ENCODE measurements at regions not wholly inside any gene's neighbourhood (a gene's known extent, or its start where the extent isn't known, plus 50 kb on each side); places are given as distances from the start of the nearest gene placed in this dataset.

- TF ChIP-seq, protein P1, sequence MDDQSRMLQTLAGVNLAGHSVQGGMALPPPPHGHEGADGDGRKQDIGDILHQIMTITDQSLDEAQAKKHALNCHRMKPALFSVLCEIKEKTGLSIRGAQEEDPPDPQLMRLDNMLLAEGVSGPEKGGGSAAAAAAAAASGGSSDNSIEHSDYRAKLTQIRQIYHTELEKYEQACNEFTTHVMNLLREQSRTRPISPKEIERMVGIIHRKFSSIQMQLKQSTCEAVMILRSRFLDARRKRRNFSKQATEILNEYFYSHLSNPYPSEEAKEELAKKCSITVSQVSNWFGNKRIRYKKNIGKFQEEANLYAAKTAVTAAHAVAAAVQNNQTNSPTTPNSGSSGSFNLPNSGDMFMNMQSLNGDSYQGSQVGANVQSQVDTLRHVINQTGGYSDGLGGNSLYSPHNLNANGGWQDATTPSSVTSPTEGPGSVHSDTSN (IDR thresholded peaks at IDR 0.05) = no peak
These were observed 64.4 kb upstream of the NANOS1 start (continued) for GRCh38 chr10:118965096-118965495.

- no peaks in the 10 kb centered on the region for H3K9me3 ChIP-seq
- no peaks in the 10 kb centered on the region for H3K9me2 ChIP-seq
- H3K4me3 ChIP-seq (ENCODE audit: low read depth in 2 of 2, low read length in 1 of 2) = no peak overlapping the region
- H3K36me3 ChIP-seq (replicated peaks in 1 of 2; ENCODE audit: control insufficient read depth in 1 of 2, insufficient read depth in 2 of 2, low read length in 1 of 2) = no peaks in the 10 kb centered on the region
- H3K4me2 ChIP-seq = no peak overlapping the region
- peaks cover 0 to 28% of the 10 kb centered on the region in 2 experiments; a peak in 1 of 4 replicates for H3K4me1 ChIP-seq (ENCODE audit: control insufficient read depth in 1 of 2, insufficient read depth in 2 of 2, low read depth in 1 of 2, low read length in 1 of 2)
- 58% methylated on average over 9 of the region's 9 CpGs for WGBS (ENCODE audit: low lambda C conversion rate)
- no peaks in the 10 kb centered on the region for H4K20me1 ChIP-seq (ENCODE audit: insufficient read depth)
- no peak for TF ChIP-seq RCOR1 (IDR thresholded peaks at IDR 0.05; ENCODE audit: low read length)
- no peak for TF ChIP-seq YY1 (IDR thresholded peaks at IDR 0.05; ENCODE audit: low read depth)
- no peak for TF ChIP-seq SMC3 (IDR thresholded peaks at IDR 0.05; ENCODE audit: low read depth, low read length)
- no peak for TF ChIP-seq SIN3A (IDR thresholded peaks at IDR 0.05; ENCODE audit: borderline replicate concordance, low read depth, low read length)
- TF ChIP-seq RAD21 (IDR thresholded peaks at IDR 0.05; ENCODE audit: low read length) = no peak
- no peak for TF ChIP-seq NRF1 (IDR thresholded peaks at IDR 0.05; ENCODE audit: low read depth, low read length)
- no peak for TF ChIP-seq TEAD4 (IDR thresholded peaks at IDR 0.05; ENCODE audit: borderline replicate concordance, insufficient read depth)
- TF ChIP-seq MXI1 (IDR thresholded peaks at IDR 0.05; ENCODE audit: low read depth, low read length) = no peak
- TF ChIP-seq, protein P1 (IDR thresholded peaks at IDR 0.05) = no peak
- no peak for TF ChIP-seq CHD2 (IDR thresholded peaks at IDR 0.05; ENCODE audit: low read length, partially characterized antibody)
- TF ChIP-seq, protein P2, sequence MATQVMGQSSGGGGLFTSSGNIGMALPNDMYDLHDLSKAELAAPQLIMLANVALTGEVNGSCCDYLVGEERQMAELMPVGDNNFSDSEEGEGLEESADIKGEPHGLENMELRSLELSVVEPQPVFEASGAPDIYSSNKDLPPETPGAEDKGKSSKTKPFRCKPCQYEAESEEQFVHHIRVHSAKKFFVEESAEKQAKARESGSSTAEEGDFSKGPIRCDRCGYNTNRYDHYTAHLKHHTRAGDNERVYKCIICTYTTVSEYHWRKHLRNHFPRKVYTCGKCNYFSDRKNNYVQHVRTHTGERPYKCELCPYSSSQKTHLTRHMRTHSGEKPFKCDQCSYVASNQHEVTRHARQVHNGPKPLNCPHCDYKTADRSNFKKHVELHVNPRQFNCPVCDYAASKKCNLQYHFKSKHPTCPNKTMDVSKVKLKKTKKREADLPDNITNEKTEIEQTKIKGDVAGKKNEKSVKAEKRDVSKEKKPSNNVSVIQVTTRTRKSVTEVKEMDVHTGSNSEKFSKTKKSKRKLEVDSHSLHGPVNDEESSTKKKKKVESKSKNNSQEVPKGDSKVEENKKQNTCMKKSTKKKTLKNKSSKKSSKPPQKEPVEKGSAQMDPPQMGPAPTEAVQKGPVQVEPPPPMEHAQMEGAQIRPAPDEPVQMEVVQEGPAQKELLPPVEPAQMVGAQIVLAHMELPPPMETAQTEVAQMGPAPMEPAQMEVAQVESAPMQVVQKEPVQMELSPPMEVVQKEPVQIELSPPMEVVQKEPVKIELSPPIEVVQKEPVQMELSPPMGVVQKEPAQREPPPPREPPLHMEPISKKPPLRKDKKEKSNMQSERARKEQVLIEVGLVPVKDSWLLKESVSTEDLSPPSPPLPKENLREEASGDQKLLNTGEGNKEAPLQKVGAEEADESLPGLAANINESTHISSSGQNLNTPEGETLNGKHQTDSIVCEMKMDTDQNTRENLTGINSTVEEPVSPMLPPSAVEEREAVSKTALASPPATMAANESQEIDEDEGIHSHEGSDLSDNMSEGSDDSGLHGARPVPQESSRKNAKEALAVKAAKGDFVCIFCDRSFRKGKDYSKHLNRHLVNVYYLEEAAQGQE (IDR thresholded peaks at IDR 0.05; ENCODE audit: low read depth, low read length) = no peak
- TF ChIP-seq JUND (IDR thresholded peaks at IDR 0.05) = no peak
- no peak for TF ChIP-seq RFX5 (IDR thresholded peaks at IDR 0.05; ENCODE audit: low read length)
- no peak for TF ChIP-seq EZH2phosphoT487 (IDR thresholded peaks at IDR 0.05; ENCODE audit: borderline replicate concordance, low read depth)
- no peak for TF ChIP-seq ELF1 (IDR thresholded peaks at IDR 0.05)
- TF ChIP-seq POLR2AphosphoS5 (IDR thresholded peaks at IDR 0.05; ENCODE audit: low read depth, low read length) = no peak
- no peak for TF ChIP-seq EP300 (IDR thresholded peaks at IDR 0.05; ENCODE audit: borderline replicate concordance in 1 of 2, low read depth in 1 of 2, low read length in 1 of 2)
- TF ChIP-seq MEF2A (IDR thresholded peaks at IDR 0.05; ENCODE audit: borderline replicate concordance, low read depth) = no peak
- no peak for TF ChIP-seq FOXJ3 (CRISPR knock-in tag; IDR thresholded peaks at IDR 0.05)
- no peak for TF ChIP-seq FOSL2 (IDR thresholded peaks at IDR 0.05; ENCODE audit: borderline replicate concordance, low read depth)
- ChIA-PET POLR2A (no interaction called here), CTCF (no interaction called here)
- no peak overlapping the region for H3K27ac ChIP-seq (ENCODE audit: low read depth in 2 of 2, low read length in 1 of 2)
- no peaks in the 10 kb centered on the region for H3K27me3 ChIP-seq (ENCODE audit: insufficient read depth)
- DNase-seq = no peak
- H3K79me2 ChIP-seq (ENCODE audit: insufficient read depth) = no peaks in the 10 kb centered on the region
- H3F3A ChIP-seq (replicated peaks; ENCODE audit: insufficient read depth) = no peaks in the 10 kb centered on the region
- H2AFZ ChIP-seq (ENCODE audit: low read depth) = no peak overlapping the region
- H3K9ac ChIP-seq = no peak overlapping the region
These were observed 63.9 kb upstream of the NANOS1 start for GRCh38 chr10:118965645-118966044.
